HG02678 (cell line): ENCODE measurements at regions not wholly inside any gene's neighbourhood (a gene's known extent, or its start where the extent isn't known, plus 50 kb on each side); places are given as distances from the start of the nearest gene placed in this dataset.
"Not testable (repeated sequence)": the region's sequence is repeated elsewhere in the genome, so short reads cannot be mapped to it uniquely, and the experiment has no call there.

ENCODE experiments used
- ATAC-seq: cut with Tn5 transposase; IDR thresholded peaks from one replicate; pipeline ENCODE4 v1.9.1; 2021; ENCODE audit warnings: mild to moderate bottlenecking, moderate library complexity; ENCODE audit not compliant: unreplicated experiment

- not testable (repeated sequence) for ATAC-seq
Observed at GRCh38 chr7:68410693-68411092, 1187.6 kb upstream of the AUTS2 start.

- no peak for ATAC-seq
Observed at GRCh38 chr7:68411742-68412141, 1186.5 kb upstream of the AUTS2 start.

- ATAC-seq: no peak
Observed at GRCh38 chr7:68414631-68415425, 1183.4 kb upstream of the AUTS2 start.

GRCh38 chr7:68417002-68417401 is 1181.3 kb upstream of the AUTS2 start:
- ATAC-seq: no peak

- no peak for ATAC-seq
Observed at GRCh38 chr7:68417659-68418058, 1180.6 kb upstream of the AUTS2 start.

- no peak for ATAC-seq
Observed at GRCh38 chr7:68420342-68421192, 1177.7 kb upstream of the AUTS2 start.

GRCh38 chr7:68421712-68422111 is 1176.6 kb upstream of the AUTS2 start:
- ATAC-seq: no peak

- no peak for ATAC-seq
Observed at GRCh38 chr7:68422281-68422680, 1176.0 kb upstream of the AUTS2 start.

- ATAC-seq: no peak
Observed at GRCh38 chr7:68423356-68423755, 1174.9 kb upstream of the AUTS2 start.

- ATAC-seq: no peak
Observed at GRCh38 chr7:68424658-68425297, 1173.5 kb upstream of the AUTS2 start.

GRCh38 chr7:68425377-68425776 is 1172.9 kb upstream of the AUTS2 start:
- ATAC-seq: no peak

GRCh38 chr7:68429411-68430117 is 1168.7 kb upstream of the AUTS2 start:
- ATAC-seq: no peak

- no peak for ATAC-seq
Observed at GRCh38 chr7:68432585-68432984, 1165.7 kb upstream of the AUTS2 start.

GRCh38 chr7:68433462-68434070 is 1164.7 kb upstream of the AUTS2 start:
- no peak for ATAC-seq

GRCh38 chr7:68434857-68435256 is 1163.4 kb upstream of the AUTS2 start:
- no peak for ATAC-seq

- no peak for ATAC-seq
Observed at GRCh38 chr7:68438016-68438415, 1160.3 kb upstream of the AUTS2 start.

GRCh38 chr7:68438811-68439210 is 1159.5 kb upstream of the AUTS2 start:
- no peak for ATAC-seq

- ATAC-seq: no peak
Observed at GRCh38 chr7:68439897-68440296, 1158.4 kb upstream of the AUTS2 start.

GRCh38 chr7:68440866-68441265 is 1157.4 kb upstream of the AUTS2 start:
- no peak for ATAC-seq

GRCh38 chr7:68441645-68442044 is 1156.6 kb upstream of the AUTS2 start:
- no peak for ATAC-seq
